ENCODE measurements at regions not wholly inside any gene's neighbourhood (a gene's known extent, or its start where the extent isn't known, plus 50 kb on each side); places are given as distances from the start of the nearest gene placed in this dataset.

GRCh38 chr21:43343095-43343991 is 83.6 kb downstream of the SIK1 start:
- Mint-ChIP-seq H3K9me3 (ENCODE audit: insufficient read depth) (no peaks in the 10 kb centered on the region), H3K27ac (no peak overlapping the region)
- intact Hi-C loops (cut with micrococcal nuclease): no loop called here

More at GRCh38 chr21:43343095-43343991, 83.6 kb downstream of the SIK1 start:
- Histone ChIP-seq H3K36me3 (replicated peaks in 1 of 2; ENCODE audit: control extremely low read depth in 1 of 2, control insufficient read depth in 1 of 2, extremely low read depth in 1 of 2, insufficient read depth in 2 of 2, low read length in 1 of 2) (no peaks in the 10 kb centered on the region), H3K27ac (ENCODE audit: low read length in 2 of 2) (no peak overlapping the region), H3K4me1 (ENCODE audit: control insufficient read depth in 2 of 2, insufficient read depth in 2 of 2, low read length in 2 of 2) (peaks cover 11 to 15% of the 10 kb centered on the region in 2 donors), H3K27me3 (replicated peaks in 1 of 4; ENCODE audit: control extremely low read depth in 1 of 4, control insufficient read depth in 3 of 4, insufficient read depth in 4 of 4, low read length in 3 of 4) (no peaks in the 10 kb centered on the region), H3K79me2 (ENCODE audit: control insufficient read depth, insufficient read depth, low read length) (no peaks in the 10 kb centered on the region), H2AFZ (ENCODE audit: insufficient read depth, low read depth, low read length, poor library complexity, severe bottlenecking) (no peak overlapping the region), H3K9ac (ENCODE audit: low read length) (no peak overlapping the region), H3K9me3 (ENCODE audit: control extremely low read depth in 1 of 3, control insufficient read depth in 2 of 3, insufficient read depth in 1 of 3, low read length in 2 of 3) (peaks cover 0 to 5% (median 0%) of the 10 kb centered on the region in 3 donors), H4K20me1 (ENCODE audit: control insufficient read depth, insufficient read depth, low read length, poor library complexity, severe bottlenecking) (no peaks in the 10 kb centered on the region), H3K4me2 (replicated peaks; ENCODE audit: low read depth, low read length, poor library complexity, severe bottlenecking) (no peak overlapping the region), H3K4me3 (ENCODE audit: control extremely low read depth in 1 of 5, extremely low read depth in 1 of 5, insufficient read depth in 1 of 5, low read depth in 2 of 5, low read length in 4 of 5) (no peak overlapping the region)
- Mint-ChIP-seq H3K27me3 (peaks cover 4% of the 10 kb centered on the region), H3K4me1 (peaks cover 12% of the 10 kb centered on the region), H3K4me3 (no peak overlapping the region)
- ChIA-PET CTCF (no interaction called here), POLR2A (interaction anchor here (0.6 kb wide), 1 partner anchor 1485 kb away, joined by 4 read pairs; no protein-coding TSS in a partner anchor)
- 88% methylated on average over 25 of the region's 26 CpGs for WGBS (ENCODE audit: insufficient coverage)
- DNase-seq (no peak), ATAC-seq (ENCODE audit: low read depth) (no peak)
- no peak for TF ChIP-seq EZH2 (IDR thresholded peaks at IDR 0.05; ENCODE audit: borderline replicate concordance, insufficient read depth, low read depth, low read length, poor library complexity, severe bottlenecking)
- no peak for TF ChIP-seq CTCF (IDR thresholded peaks at IDR 0.05)

All from B cell (primary cell).